GM03348 (cell line): ENCODE measurements at regions not wholly inside any gene's neighbourhood (a gene's known extent, or its start where the extent isn't known, plus 50 kb on each side); places are given as distances from the start of the nearest gene placed in this dataset.

Experiments
- DNase-seq: peaks from one replicate; pipeline ENCODE4 v3.0.0; 2012; ENCODE audit warnings: low spot score

GRCh38 chr11:43626798-43627197 lies 53.7 kb upstream of the HSD17B12 start:
- DNase-seq: no peak
